ACHN (cell line): ENCODE measurements at regions not wholly inside any gene's neighbourhood (a gene's known extent, or its start where the extent isn't known, plus 50 kb on each side); places are given as distances from the start of the nearest gene placed in this dataset.

Experiments used
- DNase-seq: peaks from one replicate; pipeline ENCODE4 v3.0.0-alpha.2; 2015
- in situ Hi-C: cut with HindIII; loops from 2 replicates; pipeline ENCODE4 v1.10.0; 2017; ENCODE audit warnings: low sequenced_read_pairs, low pct_ligation_motif_present, low pct_unique_long_range_greater_than_20kb

DNA sequence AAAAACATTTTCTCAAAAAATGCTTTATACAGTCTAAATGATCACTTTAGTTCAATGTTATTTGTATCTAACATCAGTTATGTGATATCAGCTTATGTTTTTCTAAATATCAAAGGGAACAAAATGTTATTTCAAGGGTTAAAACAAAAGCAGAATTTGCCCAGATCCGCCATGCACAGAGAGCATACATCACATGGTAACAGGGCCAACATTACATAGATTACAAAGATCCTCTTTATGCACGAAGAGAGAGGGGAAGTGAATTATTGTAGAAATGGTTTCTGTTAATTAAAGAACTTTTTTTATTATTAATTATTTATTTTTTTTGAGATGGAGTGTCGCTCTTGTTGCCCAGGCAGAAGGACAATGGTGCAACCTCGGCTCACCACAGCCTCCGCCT is 100.8 kb upstream of the MME start:
- in situ Hi-C loops: no loop called here
- no peak for DNase-seq

DNA sequence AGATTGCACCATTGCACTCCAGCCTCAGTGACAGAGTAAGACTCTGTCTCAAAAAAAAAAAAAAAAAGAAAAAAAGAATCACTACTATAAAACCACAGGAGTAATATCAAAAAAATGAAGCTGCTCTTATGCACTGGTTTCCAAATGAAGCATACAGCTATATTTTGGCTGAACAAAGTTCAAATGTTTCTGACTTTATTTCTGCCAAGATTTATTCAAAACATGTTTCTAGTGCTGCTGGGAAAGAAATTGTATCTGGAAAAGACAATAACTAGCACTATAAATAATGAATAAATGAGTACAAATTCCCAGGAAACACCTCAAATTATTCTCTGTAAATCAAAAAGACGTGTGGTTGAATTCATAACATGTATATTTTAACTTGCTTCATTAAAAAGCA is 102.5 kb upstream of the MME start:
- no peak for DNase-seq
- in situ Hi-C loops: no loop called here

DNA sequence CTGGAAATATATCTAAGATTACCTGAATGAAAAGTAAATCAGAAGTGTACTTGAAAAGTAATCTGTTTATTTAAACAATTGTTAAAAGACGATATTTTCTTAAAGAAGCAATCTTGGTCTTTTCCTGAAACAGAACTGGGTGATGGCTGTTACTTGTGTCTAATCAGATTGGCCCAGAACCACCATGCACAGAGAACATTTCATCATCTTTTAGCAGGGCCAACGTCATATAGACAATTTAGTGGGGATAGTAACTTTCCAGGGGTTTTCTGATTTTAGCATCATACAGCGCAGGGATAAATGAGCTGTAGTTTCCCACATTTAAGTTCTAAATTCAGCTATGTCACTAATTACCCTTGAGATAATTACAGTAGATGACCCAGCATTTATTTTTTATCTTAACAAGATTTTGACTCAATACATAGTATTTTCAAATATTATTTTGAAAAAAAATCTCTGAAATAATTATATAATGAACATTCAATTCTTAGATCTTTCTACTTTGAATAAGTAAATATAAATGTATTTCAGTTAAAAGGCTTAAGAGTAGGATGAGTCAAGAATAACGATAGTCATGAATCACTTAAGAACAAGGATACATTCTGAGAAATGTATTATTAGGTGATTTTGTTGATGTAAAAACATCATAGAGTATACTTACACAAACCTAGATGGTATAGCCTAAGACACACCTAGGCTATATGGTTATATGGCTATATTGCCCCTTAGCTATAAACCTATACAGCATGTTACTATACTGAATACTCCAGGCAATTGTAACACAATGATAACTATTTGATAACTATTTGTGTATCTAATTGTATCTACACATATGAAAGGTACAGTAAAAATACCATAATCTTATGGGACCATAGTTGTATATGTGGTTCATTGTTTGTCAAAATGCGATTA is 103.8 kb upstream of the MME start:
- in situ Hi-C loops: no loop called here
- no peak for DNase-seq

DNA sequence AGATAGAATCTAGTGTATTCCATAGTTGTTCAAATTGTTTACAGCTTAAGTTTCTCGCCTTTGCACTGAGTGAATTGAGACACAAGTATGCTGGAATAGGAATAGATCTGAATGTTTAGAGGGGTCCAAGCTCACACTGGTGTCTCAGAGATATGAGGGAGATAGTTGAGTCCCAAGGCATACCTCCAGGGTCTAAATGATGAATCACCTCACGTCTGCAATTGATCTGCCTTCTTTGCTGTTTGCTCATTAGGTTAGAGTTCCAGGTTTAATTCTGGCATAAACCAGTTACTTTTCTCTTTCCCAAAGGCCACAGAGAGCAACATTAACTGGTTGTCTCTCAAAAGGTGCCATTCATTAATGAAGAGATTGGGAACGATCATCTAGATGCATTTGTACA is 106.3 kb upstream of the MME start:
- in situ Hi-C loops: no loop called here
- DNase-seq: no peak

DNA sequence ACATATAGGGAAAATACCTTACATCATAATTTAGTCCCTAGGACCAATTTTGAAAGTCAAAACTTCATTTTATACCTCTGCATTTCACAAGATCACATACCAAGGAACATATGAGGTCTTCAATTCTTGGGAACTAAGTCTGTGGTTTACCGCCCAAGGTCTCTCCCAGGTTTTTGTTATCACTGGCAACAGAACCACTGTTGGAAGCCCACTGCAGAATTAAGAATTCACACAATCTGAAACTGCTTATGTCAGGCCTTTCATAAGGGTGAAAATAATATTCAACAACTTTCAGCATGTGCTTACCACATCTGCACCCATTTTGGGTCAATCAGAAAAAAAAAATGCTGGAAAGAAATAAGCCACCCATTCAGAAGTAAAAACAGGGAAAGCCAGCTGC is 107.2 kb upstream of the MME start:
- no peak for DNase-seq
- in situ Hi-C loops: no loop called here

DNA sequence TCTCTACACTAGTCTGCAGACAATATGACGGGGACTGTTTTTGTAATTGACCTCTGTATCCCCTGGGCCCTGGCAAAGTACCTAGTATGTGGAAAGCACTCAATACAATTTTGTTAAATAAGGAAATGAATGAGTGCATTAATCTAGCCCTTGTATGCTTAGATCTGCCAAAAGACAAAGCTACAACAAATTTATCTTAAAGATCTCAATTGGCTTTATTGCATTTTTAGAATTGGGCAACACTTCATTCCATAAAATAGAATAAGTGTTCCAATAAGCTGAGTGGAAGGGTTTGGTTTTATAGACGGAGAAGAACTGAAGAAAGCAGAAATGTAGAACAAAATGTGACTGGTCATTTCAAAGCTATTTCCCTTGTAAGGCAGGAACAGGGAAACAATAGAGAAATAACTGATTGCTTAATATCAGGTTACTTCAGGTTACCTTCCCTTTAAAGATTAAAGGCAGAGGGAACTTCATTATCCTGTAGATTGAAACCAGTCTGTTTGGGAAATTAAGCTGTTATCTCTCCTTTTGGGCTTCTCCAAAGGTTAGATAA is 108.3 kb upstream of the MME start:
- DNase-seq: no peak
- in situ Hi-C loops: no loop called here

DNA sequence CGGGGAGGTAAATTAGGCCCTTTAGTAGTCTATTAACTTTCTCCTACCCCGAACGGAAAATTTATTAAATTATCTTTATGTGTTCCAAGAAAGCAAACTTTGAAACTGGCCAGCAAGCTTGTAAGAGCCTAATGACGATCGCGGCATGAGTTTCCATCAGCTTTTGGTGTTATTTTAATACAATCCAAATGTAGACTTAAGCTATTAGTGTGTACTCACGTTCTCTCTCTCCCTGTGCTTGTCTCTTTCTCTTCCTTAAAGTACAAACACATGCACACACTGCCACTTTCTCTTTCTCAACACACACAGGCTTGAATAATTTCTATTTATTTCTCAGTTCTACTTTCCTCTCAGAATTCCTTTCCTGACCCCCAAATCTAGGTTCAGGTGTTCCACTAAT is 108.8 kb upstream of the MME start:
- in situ Hi-C loops: no loop called here
- DNase-seq: no peak

DNA sequence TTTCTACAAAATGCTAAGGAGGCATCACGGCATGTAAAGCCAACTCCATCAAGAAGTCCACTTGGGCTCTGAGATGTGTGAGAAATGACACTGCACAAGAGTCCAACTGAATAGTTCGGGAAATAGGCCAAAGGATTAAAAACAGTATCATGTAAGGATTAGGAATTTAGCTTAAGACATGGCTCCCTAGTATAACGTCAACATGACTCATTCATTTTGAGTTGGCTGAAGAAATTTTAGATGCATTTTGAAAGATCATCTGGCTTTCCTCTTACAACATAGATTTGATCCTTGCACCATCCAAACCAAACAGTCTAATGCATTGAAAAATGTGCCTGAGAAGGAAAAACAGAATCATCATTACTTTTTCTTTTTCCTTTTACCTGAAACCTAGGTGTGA is 109.3 kb upstream of the MME start:
- in situ Hi-C loops: no loop called here
- DNase-seq: no peak

DNA sequence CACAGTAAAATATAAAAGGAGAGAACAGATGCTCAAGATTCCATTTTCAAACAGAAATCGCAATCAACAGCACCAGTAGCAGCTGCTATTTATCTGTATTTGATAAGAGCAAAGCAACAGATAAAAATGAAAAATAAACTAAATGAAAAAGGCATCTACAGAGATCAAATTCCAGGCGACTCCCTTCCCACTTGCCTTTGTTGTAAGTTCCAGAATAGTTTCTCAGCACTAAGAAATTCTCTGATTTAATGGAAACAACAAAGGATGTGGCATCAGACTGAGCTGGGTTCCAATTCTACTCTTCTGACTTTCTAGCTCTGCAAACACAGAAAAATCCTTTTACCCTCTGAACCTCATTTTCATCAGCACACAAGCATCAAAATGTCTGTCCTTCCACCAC is 110.8 kb upstream of the MME start:
- in situ Hi-C loops: no loop called here
- DNase-seq: no peak

DNA sequence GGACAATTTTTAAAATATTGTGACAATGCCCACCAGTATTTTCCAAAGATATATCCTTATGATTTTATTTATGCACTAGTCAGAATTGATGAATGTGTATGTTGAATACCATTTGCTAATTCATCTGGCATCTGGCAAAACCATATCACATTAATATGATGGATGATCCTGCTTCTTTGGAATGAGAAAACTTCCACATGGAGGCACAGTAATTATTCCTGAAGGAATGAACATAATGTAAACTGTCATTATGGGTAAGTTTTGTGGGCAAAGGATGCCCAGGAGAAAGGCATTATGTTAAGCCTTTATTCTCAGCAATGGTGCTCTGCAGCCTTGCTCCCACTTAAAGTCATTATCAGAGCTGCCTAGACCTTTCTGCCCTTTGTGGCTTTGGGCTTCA is 113.0 kb upstream of the MME start:
- no peak for DNase-seq
- in situ Hi-C loops: no loop called here

DNA sequence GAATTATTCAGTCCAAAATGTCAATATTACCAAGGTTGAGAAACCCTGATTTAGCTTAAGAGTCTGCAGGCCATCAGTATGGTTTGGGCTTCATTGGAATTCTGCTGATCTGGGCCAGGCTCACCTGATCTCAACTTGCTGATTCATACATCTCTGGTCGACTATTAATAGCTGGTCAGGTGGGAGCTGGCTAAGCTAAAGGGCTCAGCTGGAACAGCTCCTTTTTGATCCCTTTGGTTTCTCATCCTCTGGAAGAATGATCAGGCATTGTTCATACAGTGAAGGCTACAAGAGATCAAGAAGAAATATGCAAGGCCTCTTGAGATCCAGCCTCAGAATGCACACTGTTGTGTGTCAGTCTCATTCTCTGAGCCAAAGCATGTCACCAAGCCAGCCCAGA is 123.3 kb upstream of the MME start:
- in situ Hi-C loops: no loop called here
- DNase-seq: no peak

DNA sequence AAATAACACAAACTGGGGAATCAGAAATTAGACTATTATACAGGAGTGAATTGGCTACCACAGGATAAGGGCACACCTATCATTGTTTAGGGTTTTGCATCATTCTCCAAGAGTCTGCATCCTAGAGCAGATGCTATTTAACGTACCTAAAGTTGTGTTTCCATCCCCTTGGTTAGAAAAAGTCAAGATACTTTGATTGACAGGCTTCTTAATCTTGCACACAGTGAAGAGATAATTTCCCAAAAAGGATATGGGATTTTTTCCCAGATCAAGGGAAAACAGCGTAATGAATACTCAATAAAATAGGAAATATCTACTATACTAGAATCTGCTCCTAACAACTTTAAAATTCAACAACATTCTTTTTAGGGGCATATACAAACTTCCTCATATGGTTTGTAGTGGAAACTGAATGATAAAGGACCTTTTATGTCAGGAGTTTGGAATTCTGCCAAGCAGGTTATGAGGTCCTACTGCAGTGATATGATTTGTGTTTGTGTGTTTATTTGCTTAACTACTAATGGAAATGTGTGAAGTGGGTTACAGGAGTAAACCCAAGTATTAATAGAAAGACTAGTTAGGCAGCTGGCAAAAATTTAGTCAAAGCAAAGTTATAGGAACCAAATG is 124.1 kb upstream of the MME start:
- in situ Hi-C loops: no loop called here
- no peak for DNase-seq

DNA sequence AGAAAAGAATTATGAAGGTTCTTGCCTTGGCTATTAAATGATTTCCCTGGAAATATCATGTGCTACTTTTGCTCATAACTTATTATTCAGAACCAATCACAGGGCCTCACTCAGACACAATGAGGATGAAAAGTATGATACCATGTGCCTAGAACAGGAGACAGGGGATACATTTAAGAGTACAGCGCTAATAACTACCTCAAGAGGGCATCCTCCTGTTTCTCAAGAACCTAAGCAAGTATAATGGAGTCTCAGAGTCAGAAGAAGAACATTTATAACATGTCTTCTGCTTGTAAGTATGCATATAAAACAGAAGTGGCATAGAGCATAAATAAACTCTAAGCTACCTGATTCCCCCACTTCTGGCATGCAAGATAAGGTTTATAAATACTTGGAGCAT is 125.4 kb upstream of the MME start:
- DNase-seq: peak; percentile 24
- in situ Hi-C loops: no loop called here

DNA sequence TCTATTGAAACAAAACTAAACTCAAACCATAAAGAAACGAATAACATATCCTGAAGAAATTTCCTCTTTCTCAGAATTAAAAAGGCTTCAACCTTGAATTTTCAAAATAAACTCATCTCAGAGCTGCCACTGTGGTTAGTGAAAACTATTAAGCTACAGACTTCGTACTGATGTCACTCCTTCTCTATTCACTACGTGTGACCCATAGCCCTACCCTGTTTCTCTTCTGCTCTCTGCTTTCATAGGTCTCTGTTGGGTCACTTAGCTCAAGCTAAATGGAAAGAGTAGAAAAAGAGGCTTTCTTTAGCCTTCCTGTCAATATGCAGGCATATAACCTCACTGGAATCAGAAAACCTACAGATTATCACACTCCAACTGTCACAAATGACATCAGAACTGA is 126.6 kb upstream of the MME start:
- DNase-seq: no peak
- in situ Hi-C loops: no loop called here

DNA sequence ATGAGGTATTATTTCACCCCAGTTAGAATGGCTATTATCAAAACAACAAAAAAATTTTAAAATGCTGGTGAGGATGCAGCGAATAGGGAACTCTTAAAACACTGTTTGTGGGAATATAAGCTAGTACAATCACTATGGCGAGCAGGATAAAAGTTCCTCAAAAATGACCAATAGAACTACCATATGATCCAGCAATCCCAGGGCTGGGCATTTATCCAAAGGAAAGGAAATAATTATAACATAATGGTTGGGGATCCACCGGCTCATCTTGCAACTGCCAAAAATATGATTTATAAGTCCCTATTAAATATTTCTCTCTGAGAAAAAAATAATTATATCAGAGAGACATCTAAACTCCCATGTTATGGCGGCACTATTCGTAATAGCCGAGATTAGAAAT is 127.6 kb upstream of the MME start:
- in situ Hi-C loops: no loop called here
- no peak for DNase-seq

DNA sequence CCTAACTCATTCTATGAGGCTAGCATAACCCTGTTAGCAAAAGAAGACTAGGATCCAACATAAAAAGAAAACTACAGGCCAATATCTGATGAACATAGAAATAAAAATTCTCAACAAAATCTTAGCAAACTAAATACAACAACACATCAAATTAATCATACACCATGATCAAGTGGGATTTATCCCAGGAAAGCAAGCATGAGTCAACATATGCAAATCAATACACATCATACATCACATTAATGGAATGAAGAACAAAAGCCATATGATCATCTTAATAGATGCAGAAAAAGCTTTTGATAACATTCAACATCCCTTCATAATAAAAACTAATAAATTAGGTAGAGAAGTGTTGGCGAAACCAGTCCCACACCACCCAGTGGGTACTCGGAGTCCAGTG is 136.1 kb upstream of the MME start:
- in situ Hi-C loops: no loop called here
- no peak for DNase-seq

DNA sequence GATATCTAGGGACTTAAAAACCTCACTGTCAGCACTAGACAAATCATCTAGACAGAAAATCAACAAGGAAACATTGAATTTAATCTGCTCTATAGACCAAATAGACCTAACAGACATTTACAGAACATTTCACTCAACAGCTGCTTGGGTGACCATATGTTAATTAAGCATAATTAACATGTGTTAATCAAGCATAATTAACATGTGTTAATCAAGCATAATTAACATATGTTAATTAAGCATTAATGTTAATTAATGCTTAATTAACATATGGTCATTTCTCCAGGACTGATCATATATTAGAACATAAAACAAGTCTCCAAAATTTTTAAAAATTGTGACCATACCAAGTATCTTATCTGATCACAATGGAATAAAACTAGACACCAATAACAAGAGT is 137.3 kb upstream of the MME start:
- in situ Hi-C loops: no loop called here
- no peak for DNase-seq

DNA sequence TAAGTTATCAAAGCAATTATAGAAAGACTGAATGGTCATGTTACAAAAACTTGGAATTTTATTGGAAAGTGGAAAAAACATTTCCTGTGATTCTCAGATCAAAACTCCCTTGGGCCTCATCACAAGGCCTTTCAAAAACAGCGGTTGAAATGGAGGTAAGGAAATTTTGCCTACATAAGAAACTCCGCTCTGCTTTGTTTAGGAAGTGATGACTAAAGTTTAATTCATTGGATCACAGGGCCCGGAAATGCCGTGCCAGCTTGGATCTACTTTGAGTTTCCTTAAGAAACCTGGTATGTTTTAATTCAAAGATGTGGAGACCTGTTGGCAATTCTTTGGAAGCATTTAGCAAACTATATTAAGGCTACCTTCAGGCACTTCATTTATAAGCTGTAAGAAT is 143.9 kb upstream of the MME start:
- DNase-seq: no peak
- in situ Hi-C loops: no loop called here

DNA sequence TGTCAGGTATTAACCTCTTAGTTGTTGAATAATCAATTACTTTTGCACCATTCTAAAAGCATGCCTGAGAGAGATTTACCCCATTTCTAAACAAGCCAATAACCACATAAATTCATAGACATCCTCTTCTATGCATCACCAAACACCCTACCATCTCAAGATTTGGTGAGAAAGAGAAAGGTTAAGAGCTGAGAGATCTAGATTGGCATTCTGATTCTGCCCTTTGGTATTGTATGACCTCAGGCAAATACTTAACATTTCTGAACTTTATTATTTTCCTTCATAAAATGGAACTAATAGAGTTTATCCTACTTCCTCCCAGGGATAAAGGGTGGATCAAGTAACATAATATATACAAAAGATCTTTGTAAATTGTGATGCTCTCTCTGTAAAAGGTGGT is 146.5 kb upstream of the MME start:
- DNase-seq: no peak
- in situ Hi-C loops: no loop called here

DNA sequence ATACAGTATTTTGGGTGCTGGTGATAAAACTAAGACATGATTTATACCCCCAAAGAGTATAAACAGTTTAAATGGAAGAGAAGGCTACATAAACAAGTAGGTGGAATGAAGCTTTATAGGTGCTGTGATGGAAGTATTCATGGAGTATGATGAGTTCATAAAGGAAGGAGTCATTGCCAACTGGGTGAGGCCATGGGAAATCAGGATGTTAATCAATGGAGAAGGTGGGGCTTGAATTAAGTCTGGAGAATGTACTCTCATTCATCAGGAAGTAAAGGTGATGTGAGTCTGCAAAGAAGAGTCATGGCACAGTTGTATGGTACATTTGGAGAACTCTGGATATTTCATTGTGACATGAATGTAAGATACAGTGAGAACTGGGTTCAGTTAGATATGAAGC is 147.5 kb upstream of the MME start:
- DNase-seq: no peak
- in situ Hi-C loops: no loop called here
